Adrenal gland (tissue), 9 donors: ENCODE measurements at regions not wholly inside any gene's neighbourhood (a gene's known extent, or its start where the extent isn't known, plus 50 kb on each side); places are given as distances from the start of the nearest gene placed in this dataset.

Experiments used
- DNase-seq, 7 donors: peaks; one replicate each; pipeline ENCODE4 v3.0.0-alpha.2; 2019 to 2020
- H3K27ac ChIP-seq, 5 donors: fragments of 200-600 bp; sonication (generic) in 4 of 5; 1 replicate in 3 of 5; 2 replicates in 2 of 5; pipeline versions ENCODE4 v1.5.1 to v1.8.0; 2016 to 2020; ENCODE audit warnings: mild to moderate bottlenecking in 1 of 5
- H3K27me3 ChIP-seq: fragments of 200-600 bp; 2 replicates; pipeline ENCODE4 v1.8.0; 2021
- H3K36me3 ChIP-seq, 2 donors: fragments of 200-600 bp; replicated peaks in 1 of 2; 1 replicate in 1 of 2; 2 replicates in 1 of 2; pipeline versions ENCODE4 v1.5.1 to v1.8.0; 2018 to 2022
- H3K4me1 ChIP-seq, 2 donors: fragments of 200-600 bp; replicated peaks in 1 of 2; 1 replicate in 1 of 2; 2 replicates in 1 of 2; pipeline versions ENCODE4 v1.5.1 to v1.8.0; 2018 to 2021
- H3K4me3 ChIP-seq, 4 donors: fragments of 200-600 bp; sonication (generic) in 3 of 4; one replicate each; pipeline ENCODE4 v1.5.1; 2016 to 2018
- H3K9me3 ChIP-seq, 3 donors: fragments of 200-600 bp; sonication (generic) in 1 of 3; replicated peaks in 1 of 3; 1 replicate in 2 of 3; 2 replicates in 1 of 3; pipeline versions ENCODE4 v1.5.1 to v1.8.0; 2016 to 2021
- CTCF ChIP-seq, 6 experiments: fragments of 450-650 bp in 4 of 6; fragments of 200-600 bp in 2 of 6; sonication (generic) in 1 of 6; IDR thresholded peaks; 1 replicate in 5 of 6; 2 replicates in 1 of 6; pipeline versions ENCODE4 v1.5.1 to v1.8.0; 2016 to 2021; ENCODE audit warnings: antibody characterized with exemption in 6 of 6, mild to moderate bottlenecking in 2 of 6, moderate library complexity in 1 of 6
- POLR2A ChIP-seq, 2 donors: fragments of 450-650 bp; IDR thresholded peaks; one replicate each; pipeline ENCODE4 v1.6.1; 2017; ENCODE audit warnings: antibody characterized with exemption in 2 of 2, mild to moderate bottlenecking in 2 of 2, moderate library complexity in 1 of 2
- WGBS, 4 donors: extraction: QIAGEN DNeasy Blood & Tissue Kit in 2 of 4; methylation state at CpG; one replicate each; pipeline versions ENCODE4 v1.1.5 to v1.1.7; 2013 to 2017; 5-methylcytosine and 5-hydroxymethylcytosine counted together
- intact Hi-C, 2 donors: fragments of 100-400 bp; cut with DNase I; formaldehyde crosslinking; loops; one replicate each; pipeline versions ENCODE4 v1.14.1 to v1.15.0; 2022 to 2023
- donor health status: healthy with polysubstance abuse.
- donor health status: Bipolar disorder and iron deficiency.
- donor health status: DM: yes; HTN: yes; CAD: no.
- donor health status: DM: no; HTN: no; CAD: no.
- donor health status: DM: no; HTN: no; CAD: no.

GRCh38 chr20:10853176-10853575 is 179.4 kb upstream of the JAG1 start:
- no peak overlapping the region for H3K4me3 ChIP-seq
- whole genome bisulfite sequencing, 4 donors = 77 to 87% (median 86%) methylated on average over 2 of the region's 2 CpGs
- DNase-seq = no peak
- intact Hi-C loops = no loop called here
- H3K36me3 ChIP-seq = no peaks in the 10 kb centered on the region
- H3K27me3 ChIP-seq = no peaks in the 10 kb centered on the region
- no peaks in the 10 kb centered on the region for H3K4me1 ChIP-seq
- no peaks in the 10 kb centered on the region for H3K9me3 ChIP-seq
- H3K27ac ChIP-seq = no peak overlapping the region
- TF ChIP-seq POLR2A (IDR thresholded peaks at IDR 0.05) (no peak), CTCF (IDR thresholded peaks at IDR 0.05) (no peak)

GRCh38 chr20:10853731-10854130 is 179.9 kb upstream of the JAG1 start:
- no peak for DNase-seq
- H3K27ac ChIP-seq = no peak overlapping the region
- TF ChIP-seq CTCF (IDR thresholded peaks at IDR 0.05) (no peak), POLR2A (IDR thresholded peaks at IDR 0.05) (no peak)
- H3K27me3 ChIP-seq = no peaks in the 10 kb centered on the region
- no peaks in the 10 kb centered on the region for H3K36me3 ChIP-seq
- WGBS, 4 donors = 70 to 79% (median 76%) methylated on average over 4 of the region's 4 CpGs
- no peaks in the 10 kb centered on the region for H3K4me1 ChIP-seq
- H3K9me3 ChIP-seq = no peaks in the 10 kb centered on the region
- intact Hi-C loops = no loop called here
- no peak overlapping the region for H3K4me3 ChIP-seq

DNA sequence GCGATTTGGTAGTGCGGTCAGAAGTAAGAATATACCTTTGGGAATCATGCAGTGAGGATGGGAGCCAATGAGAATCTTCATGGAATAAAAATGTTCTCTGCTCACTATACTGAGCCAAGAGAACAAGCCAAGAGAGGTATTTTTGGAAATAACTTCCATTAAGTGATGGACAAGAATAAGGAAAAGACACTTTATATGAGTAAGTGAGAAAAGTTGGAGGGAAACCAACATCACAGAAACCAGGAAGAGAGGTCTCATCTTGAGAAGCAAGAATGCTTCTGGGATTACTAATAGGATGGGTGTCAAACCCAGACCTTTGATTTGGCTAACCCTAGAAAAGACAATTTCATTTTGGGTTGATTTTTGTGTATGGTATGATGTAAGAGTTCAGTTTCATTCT is 181.2 kb upstream of the JAG1 start:
- Histone ChIP-seq H3K27ac (no peak overlapping the region), H3K4me1 (no peaks in the 10 kb centered on the region), H3K27me3 (no peaks in the 10 kb centered on the region), H3K9me3 (no peaks in the 10 kb centered on the region), H3K36me3 (no peaks in the 10 kb centered on the region), H3K4me3 (no peak overlapping the region)
- DNase-seq = no peak
- TF ChIP-seq CTCF (IDR thresholded peaks at IDR 0.05) (no peak), POLR2A (IDR thresholded peaks at IDR 0.05) (no peak)
- 83 to 97% (median 90%) methylated on average over 2 of the region's 2 CpGs for WGBS, 4 donors
- intact Hi-C loops = no loop called here

DNA sequence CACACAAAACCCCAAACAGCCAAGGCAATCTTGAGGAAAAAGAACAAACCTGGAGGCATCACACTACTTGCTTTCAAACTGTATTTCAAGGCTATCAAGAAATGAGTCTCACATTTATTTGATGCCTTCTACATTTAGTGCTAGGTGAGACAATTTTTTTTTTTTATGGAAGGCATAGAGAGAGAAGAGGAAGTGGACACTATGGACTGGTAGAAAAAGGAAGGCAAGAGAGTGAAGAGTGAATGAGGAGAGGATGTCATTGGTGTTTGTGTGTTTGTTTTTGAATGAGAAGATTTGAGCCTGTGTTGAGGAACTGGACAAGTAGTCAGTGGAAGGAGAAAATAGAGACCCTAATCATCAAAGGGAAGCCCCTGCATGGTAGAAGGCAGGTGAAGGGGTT is 182.0 kb upstream of the JAG1 start:
- Histone ChIP-seq H3K4me3 (no peak overlapping the region), H3K27ac (no peak overlapping the region), H3K36me3 (no peaks in the 10 kb centered on the region), H3K9me3 (no peaks in the 10 kb centered on the region), H3K27me3 (no peaks in the 10 kb centered on the region), H3K4me1 (no peaks in the 10 kb centered on the region)
- intact Hi-C loops = no loop called here
- no peak for DNase-seq
- no peak for TF ChIP-seq CTCF (IDR thresholded peaks at IDR 0.05)
- TF ChIP-seq POLR2A (IDR thresholded peaks at IDR 0.05) = no peak
